ENCODE measurements at regions not wholly inside any gene's neighbourhood (a gene's known extent, or its start where the extent isn't known, plus 50 kb on each side); places are given as distances from the start of the nearest gene placed in this dataset.

DNA sequence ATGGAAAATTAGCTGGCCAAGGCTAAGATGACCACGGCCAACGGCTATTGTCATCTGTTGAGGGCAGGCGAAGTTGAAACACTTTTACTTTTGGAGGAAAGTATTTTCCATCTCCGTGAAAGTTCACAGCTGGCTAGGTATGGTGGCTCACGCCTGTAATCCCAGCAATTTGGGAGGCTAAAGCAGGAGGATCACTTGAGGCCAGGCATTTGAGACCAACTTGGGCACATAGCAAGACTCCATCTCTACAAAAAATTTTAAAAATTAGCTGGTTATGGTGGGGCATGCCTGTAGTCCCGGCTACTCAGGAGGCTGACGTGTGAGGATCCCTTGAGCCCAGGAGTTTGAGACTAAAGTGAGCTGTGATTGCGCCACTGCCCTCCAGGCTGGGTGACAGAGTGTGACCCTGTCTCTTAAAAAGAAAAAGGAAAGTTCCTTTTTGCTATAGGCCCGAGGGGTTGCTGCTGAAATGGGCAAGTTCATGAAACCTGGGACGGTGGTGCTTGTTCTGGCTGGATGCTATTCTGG is 85.5 kb upstream of the MKLN1 start:
- Mint-ChIP-seq H3K27ac (no peak overlapping the region), H3K4me3 (no peak overlapping the region), H3K4me1 (ENCODE audit: low read depth in 2 of 2) (peaks cover 15% of the 10 kb centered on the region in 2 donors), H3K36me3 (ENCODE audit: insufficient read depth) (peaks cover 4% of the 10 kb centered on the region), H3K9me3 (peaks cover 0 to 2% of the 10 kb centered on the region in 2 donors), H3K27me3 (no peaks in the 10 kb centered on the region)
- no peak for ATAC-seq (replicated peaks)
- no peak for DNase-seq

- no peak overlapping the region for H3K27ac Mint-ChIP-seq
- no peak for ATAC-seq (replicated peaks)
- H3K27me3 Mint-ChIP-seq, result peaks cover 6 to 14% of the 10 kb centered on the region in 2 donors
- no peaks in the 10 kb centered on the region for H3K4me1 Mint-ChIP-seq (ENCODE audit: low read depth in 2 of 2)
- H3K36me3 Mint-ChIP-seq (ENCODE audit: insufficient read depth), result no peaks in the 10 kb centered on the region
- no peak overlapping the region for H3K4me3 Mint-ChIP-seq
- DNase-seq, result no peak
- no peaks in the 10 kb centered on the region for H3K9me3 Mint-ChIP-seq
Measured at GRCh38 chr7:131244259-131244852, 83.3 kb upstream of the MKLN1 start.

DNA sequence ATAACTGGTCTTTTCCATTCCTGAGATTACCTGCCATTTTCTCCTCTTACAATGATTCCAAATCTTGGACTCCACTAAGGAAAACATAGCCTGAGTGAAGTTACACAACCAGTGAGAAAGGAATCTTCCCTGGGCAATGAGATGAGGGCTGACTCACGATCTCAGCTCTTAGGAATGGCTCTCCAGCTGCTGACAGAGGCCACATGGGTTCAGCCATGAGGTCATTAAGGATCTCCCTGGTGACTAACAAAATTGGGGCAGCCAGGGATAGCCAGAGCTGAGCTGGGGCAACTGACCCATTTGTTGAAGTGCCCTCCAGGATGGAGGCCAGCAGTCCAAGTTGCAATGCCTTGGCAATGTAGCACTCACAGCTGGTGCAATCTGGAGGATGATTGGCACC is 78.7 kb upstream of the MKLN1 start:
- Mint-ChIP-seq H3K27ac (peak overlapping the region in 1 of 2 donors; percentile 25), H3K27me3 (peaks cover 19 to 36% of the 10 kb centered on the region in 2 donors), H3K4me1 (ENCODE audit: low read depth in 2 of 2) (peaks cover 4% of the 10 kb centered on the region in 2 donors), H3K4me3 (no peak overlapping the region), H3K36me3 (ENCODE audit: insufficient read depth) (no peaks in the 10 kb centered on the region), H3K9me3 (peaks cover 0 to 5% of the 10 kb centered on the region in 2 donors)
- ATAC-seq (replicated peaks) (no peak), DNase-seq (no peak)

- peaks cover under 1 to 10% of the 10 kb centered on the region in 2 donors for H3K9me3 Mint-ChIP-seq
Measured at GRCh38 chr7:131249483-131249882, 78.2 kb upstream of the MKLN1 start.

DNA sequence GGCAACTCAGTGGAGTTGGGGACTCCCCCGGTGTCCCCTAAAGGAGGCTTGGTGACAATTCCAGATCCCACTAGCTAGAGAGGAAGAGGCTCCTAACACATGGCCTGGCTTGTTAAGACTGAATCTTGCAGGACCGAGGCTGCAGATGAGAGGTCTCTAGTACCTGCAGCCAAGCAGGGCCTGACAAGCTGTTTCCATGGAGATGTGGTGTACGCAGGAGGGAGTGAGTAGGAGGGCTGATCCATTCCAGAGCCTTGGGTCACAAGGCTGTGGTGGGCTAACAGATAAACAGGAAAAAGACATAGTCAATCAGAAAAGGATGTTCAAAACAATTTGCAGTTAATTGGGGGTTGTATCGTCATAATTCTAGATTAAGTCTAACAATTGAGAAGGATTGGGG is 77.3 kb upstream of the MKLN1 start:
- DNase-seq (no peak), ATAC-seq (replicated peaks) (no peak)
- no peak overlapping the region for H3K4me3 Mint-ChIP-seq
- H3K27ac Mint-ChIP-seq, result no peak overlapping the region
- peaks cover 26 to 38% of the 10 kb centered on the region in 2 donors for H3K27me3 Mint-ChIP-seq
- peaks cover 6 to 10% of the 10 kb centered on the region in 2 donors for H3K4me1 Mint-ChIP-seq (ENCODE audit: low read depth in 2 of 2)
- H3K9me3 Mint-ChIP-seq, result peaks cover 4 to 15% of the 10 kb centered on the region in 2 donors
- H3K36me3 Mint-ChIP-seq (ENCODE audit: insufficient read depth), result no peaks in the 10 kb centered on the region

More at GRCh38 chr7:131249483-131249882, 78.2 kb upstream of the MKLN1 start:
- Mint-ChIP-seq H3K36me3 (ENCODE audit: insufficient read depth) (no peaks in the 10 kb centered on the region), H3K4me1 (ENCODE audit: low read depth in 2 of 2) (peaks cover 6 to 9% of the 10 kb centered on the region in 2 donors), H3K27ac (peak overlapping the region in 1 of 2 donors; percentile 25), H3K4me3 (no peak overlapping the region), H3K27me3 (peaks cover 22 to 38% of the 10 kb centered on the region in 2 donors)
- DNase-seq (no peak), ATAC-seq (replicated peaks) (no peak)

DNA sequence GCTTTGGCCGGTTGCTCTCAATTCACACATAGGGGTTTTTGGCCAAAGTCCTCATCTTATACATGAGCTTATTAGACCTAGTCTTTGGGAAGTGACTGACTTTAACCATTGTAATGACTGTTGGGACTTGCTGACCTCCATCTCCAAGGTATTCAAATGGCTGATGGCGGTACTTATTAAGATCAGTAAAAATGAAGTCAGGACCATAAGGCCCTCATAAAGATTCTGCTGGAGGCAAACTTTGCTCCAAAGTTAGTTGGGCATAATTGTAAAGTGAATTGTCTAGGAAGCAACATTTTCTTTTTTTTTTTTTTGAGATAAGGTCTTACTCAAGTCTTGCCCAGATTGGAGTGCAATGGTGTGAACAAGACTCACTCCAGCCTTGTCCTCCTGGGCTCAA is 76.3 kb upstream of the MKLN1 start:
- no peak for DNase-seq
- H3K27ac Mint-ChIP-seq, result no peak overlapping the region
- H3K4me3 Mint-ChIP-seq, result no peak overlapping the region
- peaks cover 6 to 10% of the 10 kb centered on the region in 2 donors for H3K4me1 Mint-ChIP-seq (ENCODE audit: low read depth in 2 of 2)
- ATAC-seq (replicated peaks), result no peak
- H3K9me3 Mint-ChIP-seq, result peaks cover 4 to 15% of the 10 kb centered on the region in 2 donors
- H3K36me3 Mint-ChIP-seq (ENCODE audit: insufficient read depth), result no peaks in the 10 kb centered on the region
- H3K27me3 Mint-ChIP-seq, result peaks cover 26 to 38% of the 10 kb centered on the region in 2 donors

DNA sequence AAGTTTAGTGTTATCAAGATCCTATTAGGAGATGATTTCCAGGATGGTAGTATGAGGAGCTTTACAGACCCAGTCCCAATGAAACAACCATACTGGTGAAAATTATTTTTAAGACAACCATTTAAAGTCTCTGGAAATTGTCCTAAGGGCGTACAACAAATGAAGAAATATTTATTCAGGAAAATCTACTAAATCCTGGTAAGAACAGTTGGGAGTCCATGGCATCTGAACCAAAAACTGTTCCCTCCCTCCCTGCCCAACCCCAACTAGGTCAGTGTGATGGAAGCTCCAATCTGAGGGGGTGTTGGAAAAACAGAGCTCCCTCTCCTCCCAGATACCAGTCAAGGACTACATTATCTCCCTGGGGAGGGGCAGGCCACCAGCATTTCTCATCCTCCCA is 74.7 kb upstream of the MKLN1 start:
- DNase-seq (no peak), ATAC-seq (replicated peaks) (no peak)
- Mint-ChIP-seq H3K27me3 (peaks cover 26 to 38% of the 10 kb centered on the region in 2 donors), H3K36me3 (ENCODE audit: insufficient read depth) (no peaks in the 10 kb centered on the region), H3K27ac (no peak overlapping the region), H3K4me1 (ENCODE audit: low read depth in 2 of 2) (peaks cover 6 to 10% of the 10 kb centered on the region in 2 donors), H3K4me3 (no peak overlapping the region), H3K9me3 (peaks cover 4 to 15% of the 10 kb centered on the region in 2 donors)

DNA sequence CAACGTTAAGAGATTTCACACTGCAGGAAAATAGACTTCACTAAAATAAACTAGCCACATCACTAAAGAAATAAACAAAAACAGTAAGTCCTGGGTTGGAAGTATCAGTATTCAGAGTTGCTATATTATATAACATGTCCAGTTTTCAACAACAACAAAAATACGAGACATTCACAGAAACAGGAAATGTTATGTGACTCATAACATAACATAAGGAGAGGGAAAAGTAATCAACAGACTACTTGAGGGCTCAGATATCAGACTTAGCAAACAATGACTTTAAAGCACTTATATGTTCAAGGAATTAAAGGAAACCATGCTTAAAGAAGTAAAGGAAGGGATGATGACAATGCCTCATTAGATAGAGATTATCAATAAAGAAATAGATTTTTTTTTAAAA is 73.5 kb upstream of the MKLN1 start:
- Mint-ChIP-seq H3K27ac (no peak overlapping the region), H3K36me3 (ENCODE audit: insufficient read depth) (no peaks in the 10 kb centered on the region), H3K4me1 (ENCODE audit: low read depth in 2 of 2) (peaks cover 6 to 10% of the 10 kb centered on the region in 2 donors), H3K27me3 (peaks cover 21 to 25% of the 10 kb centered on the region in 2 donors), H3K9me3 (peaks cover 4 to 15% of the 10 kb centered on the region in 2 donors), H3K4me3 (no peak overlapping the region)
- ATAC-seq (replicated peaks) (no peak), DNase-seq (no peak)

DNA sequence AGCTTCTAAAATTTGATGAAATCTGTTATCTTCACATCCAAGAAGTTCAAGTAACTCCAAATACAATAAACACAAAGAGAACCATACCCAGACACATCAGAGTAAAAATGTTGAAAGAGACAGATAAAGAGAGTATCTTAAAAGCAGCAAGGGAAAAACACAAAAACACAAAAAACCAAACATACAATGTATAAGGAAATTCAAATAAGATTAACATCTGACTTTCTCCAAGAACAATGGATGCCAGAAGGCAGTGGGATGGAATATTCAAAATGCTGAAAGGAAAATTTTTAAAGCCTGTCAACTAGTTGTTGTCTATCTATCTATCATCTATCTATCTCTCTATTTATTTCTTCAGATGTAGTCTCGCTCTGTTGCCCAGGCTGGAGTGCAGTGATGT is 72.4 kb upstream of the MKLN1 start:
- peaks cover 4 to 15% of the 10 kb centered on the region in 2 donors for H3K9me3 Mint-ChIP-seq
- H3K4me1 Mint-ChIP-seq (ENCODE audit: low read depth in 2 of 2), result peaks cover 2 to 10% of the 10 kb centered on the region in 2 donors
- no peak overlapping the region for H3K4me3 Mint-ChIP-seq
- no peak for ATAC-seq (replicated peaks)
- H3K27ac Mint-ChIP-seq, result no peak overlapping the region
- peaks cover 11 to 15% of the 10 kb centered on the region in 2 donors for H3K27me3 Mint-ChIP-seq
- no peak for DNase-seq
- H3K36me3 Mint-ChIP-seq (ENCODE audit: insufficient read depth), result no peaks in the 10 kb centered on the region

DNA sequence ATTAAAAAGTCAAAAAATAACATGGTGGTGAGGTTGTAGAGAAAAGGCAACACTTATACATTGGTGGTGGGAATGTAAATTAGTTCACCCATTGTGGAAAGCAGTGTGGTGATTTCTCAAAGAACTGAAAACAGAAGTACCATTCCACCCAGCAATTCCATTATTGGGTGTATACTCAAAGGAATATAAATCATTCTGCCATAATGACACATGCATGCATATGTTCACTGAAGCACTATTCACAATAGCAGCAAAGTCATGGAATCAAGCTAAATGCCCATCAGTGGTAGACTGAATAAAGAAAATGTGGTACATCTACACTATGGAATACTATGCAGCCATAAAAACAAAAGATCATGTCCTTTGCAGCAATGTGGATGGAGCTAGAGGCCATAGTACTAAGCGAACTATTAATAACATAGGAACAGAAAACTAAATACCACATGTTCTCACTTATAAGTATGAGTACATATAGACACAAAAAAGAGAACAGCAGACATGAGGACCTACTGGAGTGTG is 66.1 kb upstream of the MKLN1 start:
- no peaks in the 10 kb centered on the region for H3K36me3 Mint-ChIP-seq (ENCODE audit: insufficient read depth)
- no peaks in the 10 kb centered on the region for H3K4me1 Mint-ChIP-seq (ENCODE audit: low read depth in 2 of 2)
- no peak overlapping the region for H3K4me3 Mint-ChIP-seq
- no peak for DNase-seq
- H3K9me3 Mint-ChIP-seq, result no peaks in the 10 kb centered on the region
- H3K27me3 Mint-ChIP-seq, result peaks cover 0 to 6% of the 10 kb centered on the region in 2 donors
- no peak overlapping the region for H3K27ac Mint-ChIP-seq
- no peak for ATAC-seq (replicated peaks)

DNA sequence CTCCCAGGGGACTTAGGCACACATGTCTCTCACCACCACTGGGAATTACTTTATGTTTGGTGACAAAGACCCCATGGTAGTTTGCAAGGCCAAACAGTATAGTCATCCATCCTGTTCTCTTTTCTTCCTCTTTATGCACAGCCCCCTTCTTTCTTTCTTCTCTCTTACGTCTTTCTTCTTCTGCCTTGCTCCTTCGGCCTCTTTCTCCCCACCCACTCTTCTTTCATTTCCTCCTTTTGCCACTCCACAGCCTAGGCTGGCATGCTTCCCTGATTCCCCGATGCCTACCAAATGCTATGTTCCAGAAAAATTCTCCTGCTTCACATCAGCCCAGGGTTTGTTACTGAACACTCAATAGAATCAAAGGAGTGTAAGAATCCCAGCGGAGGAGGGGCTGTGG is 62.4 kb upstream of the MKLN1 start:
- H3K27me3 Mint-ChIP-seq, result peaks cover 6 to 9% of the 10 kb centered on the region in 2 donors
- peak overlapping the region in 1 of 2 donors; percentile 39 for H3K27ac Mint-ChIP-seq
- H3K36me3 Mint-ChIP-seq (ENCODE audit: insufficient read depth), result no peaks in the 10 kb centered on the region
- H3K9me3 Mint-ChIP-seq, result no peaks in the 10 kb centered on the region
- H3K4me1 Mint-ChIP-seq (ENCODE audit: low read depth in 2 of 2), result no peaks in the 10 kb centered on the region
- DNase-seq, result no peak
- ATAC-seq (replicated peaks), result no peak
- no peak overlapping the region for H3K4me3 Mint-ChIP-seq

- DNase-seq (no peak), ATAC-seq (replicated peaks) (no peak)
- Mint-ChIP-seq H3K4me1 (ENCODE audit: low read depth in 2 of 2) (no peaks in the 10 kb centered on the region), H3K27ac (no peak overlapping the region), H3K36me3 (ENCODE audit: insufficient read depth) (no peaks in the 10 kb centered on the region), H3K4me3 (no peak overlapping the region), H3K9me3 (no peaks in the 10 kb centered on the region), H3K27me3 (peaks cover 6 to 9% of the 10 kb centered on the region in 2 donors)
Measured at GRCh38 chr7:131267631-131268030, 60.0 kb upstream of the MKLN1 start.

DNA sequence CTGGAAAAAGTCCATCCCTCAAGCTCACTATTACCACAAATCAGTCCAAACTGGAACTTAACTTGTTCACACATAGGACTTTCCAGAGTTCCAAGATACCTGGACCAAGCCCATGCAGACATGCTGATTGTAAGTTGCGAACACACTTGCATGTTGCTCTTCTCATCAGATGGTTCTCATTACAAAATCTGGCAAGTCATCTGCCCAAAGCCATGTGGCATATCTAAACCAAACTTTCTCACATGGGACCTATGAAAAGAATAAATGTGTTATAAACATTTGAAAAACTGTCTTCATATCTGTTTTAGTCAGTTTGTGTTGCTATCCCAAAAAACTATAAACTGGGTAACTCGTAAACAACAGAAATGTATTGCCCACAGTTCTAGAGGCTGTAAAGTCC is 58.8 kb upstream of the MKLN1 start:
- Mint-ChIP-seq H3K36me3 (ENCODE audit: insufficient read depth) (no peaks in the 10 kb centered on the region), H3K27ac (no peak overlapping the region), H3K27me3 (peaks cover 6 to 9% of the 10 kb centered on the region in 2 donors), H3K9me3 (no peaks in the 10 kb centered on the region), H3K4me1 (ENCODE audit: low read depth in 2 of 2) (no peaks in the 10 kb centered on the region), H3K4me3 (no peak overlapping the region)
- DNase-seq (no peak), ATAC-seq (replicated peaks) (no peak)

- H3K36me3 Mint-ChIP-seq (ENCODE audit: insufficient read depth), result no peaks in the 10 kb centered on the region
- no peak overlapping the region for H3K4me3 Mint-ChIP-seq
- peak overlapping the region in 1 of 2 donors; percentile 3 for H3K27ac Mint-ChIP-seq
- H3K9me3 Mint-ChIP-seq, result no peaks in the 10 kb centered on the region
- H3K27me3 Mint-ChIP-seq, result peaks cover 0 to 9% of the 10 kb centered on the region in 2 donors
- no peak for DNase-seq
- H3K4me1 Mint-ChIP-seq (ENCODE audit: low read depth in 2 of 2), result no peaks in the 10 kb centered on the region
- no peak for ATAC-seq (replicated peaks)
Measured at GRCh38 chr7:131272086-131272485, 55.6 kb upstream of the MKLN1 start.
